GM12891 (cell line): ENCODE measurements at regions not wholly inside any gene's neighbourhood (a gene's known extent, or its start where the extent isn't known, plus 50 kb on each side); places are given as distances from the start of the nearest gene placed in this dataset.

Experiments used
- DNase-seq: peaks from one replicate; pipeline ENCODE4 v3.0.0; 2011; ENCODE audit warnings: low spot score; ENCODE audit not compliant: insufficient read length
- FAIRE-seq: peaks from 2 replicates; lab custom pipeline; 2011; peaks lifted over from hg19 to GRCh38; lab: Jason Lieb, UNC
- PAX5 ChIP-seq: IDR thresholded peaks from 2 replicates; pipeline ENCODE4 v1.6.1; 2011; ENCODE audit warnings: low read length, moderate library complexity, mild to moderate bottlenecking; ENCODE audit not compliant: insufficient read depth, severe bottlenecking
- POLR2A ChIP-seq: IDR thresholded peaks from 2 replicates; pipeline ENCODE4 v1.6.1; 2011; ENCODE audit warnings: low read depth, low read length, control low read depth
- POLR2AphosphoS5 ChIP-seq: IDR thresholded peaks from 2 replicates; pipeline ENCODE4 v1.6.1; 2011; ENCODE audit warnings: low read depth, low read length, control low read depth
- POU2F2 ChIP-seq: IDR thresholded peaks from 2 replicates; pipeline ENCODE4 v1.6.1; 2011; ENCODE audit warnings: low read depth, mild to moderate bottlenecking, control low read depth, low read length, moderate library complexity
- SPI1 ChIP-seq: IDR thresholded peaks from 2 replicates; pipeline ENCODE4 v1.6.1; 2011; ENCODE audit warnings: low read depth, low read length, control low read depth
- TAF1 ChIP-seq: IDR thresholded peaks from 2 replicates; pipeline ENCODE4 v1.6.1; 2011; ENCODE audit warnings: low read depth, low read length, control low read depth

- TF ChIP-seq SPI1 = no peak
- no peak for TF ChIP-seq PAX5
- no peak for TF ChIP-seq POU2F2
- no peak for TF ChIP-seq TAF1
- no peak for TF ChIP-seq POLR2AphosphoS5
- no peak for TF ChIP-seq POLR2A
- DNase-seq (no peak), FAIRE-seq (no peak)
Observed at GRCh38 chr10:3439183-3439582, 266.6 kb upstream of the PITRM1 start.

- TF ChIP-seq SPI1 (peak; percentile 42; the same call in 1 of the 2 replicates), POLR2A (no peak)
- FAIRE-seq = no peak
- no peak for DNase-seq
Observed at GRCh38 chr10:3438606-3439005, 266.0 kb upstream of the PITRM1 start.

DNA sequence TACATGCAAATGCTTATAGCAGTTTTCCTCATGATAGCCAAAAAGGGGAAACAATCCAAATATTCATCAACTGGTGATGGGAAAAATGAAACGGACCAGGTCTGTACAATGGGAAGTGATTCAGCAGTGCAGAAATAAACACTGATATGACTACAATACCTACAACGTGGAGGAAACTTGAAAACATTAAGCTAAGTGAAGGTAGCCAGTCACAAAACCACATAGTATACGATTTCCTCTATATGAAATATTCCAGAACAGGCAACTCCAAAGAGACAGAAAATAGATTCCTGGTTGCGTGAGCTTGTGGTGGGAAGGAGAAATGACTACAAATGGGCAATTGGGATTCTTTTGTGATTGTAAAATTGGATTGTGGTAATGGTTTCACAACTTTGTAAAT lies 263.1 kb upstream of the PITRM1 start:
- TF ChIP-seq SPI1 (no peak), PAX5 (no peak), POLR2A (no peak), POLR2AphosphoS5 (no peak), POU2F2 (no peak), TAF1 (no peak)
- FAIRE-seq (no peak), DNase-seq (no peak)

DNA sequence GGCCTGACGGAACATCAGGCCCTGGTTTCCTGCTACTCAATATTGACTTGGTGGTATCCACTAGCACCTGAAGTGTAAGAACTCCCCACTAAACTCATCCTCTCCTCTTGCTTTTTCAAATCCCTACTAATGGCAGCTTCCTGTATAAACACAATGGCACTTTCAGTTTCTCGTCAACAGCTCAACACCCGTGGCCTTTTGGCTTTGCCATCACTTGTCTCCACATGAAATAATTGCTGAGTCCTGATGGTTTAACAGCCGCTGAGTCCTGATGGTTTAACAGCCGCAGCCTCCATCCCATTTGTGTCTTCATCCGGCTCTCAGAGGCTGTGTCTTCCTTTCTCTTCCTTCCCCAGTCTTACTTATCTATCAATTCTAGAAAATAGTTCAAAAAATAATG lies 261.4 kb upstream of the PITRM1 start:
- TF ChIP-seq POLR2A = no peak
- TF ChIP-seq PAX5 = no peak
- TF ChIP-seq TAF1 = no peak
- TF ChIP-seq POU2F2 = no peak
- TF ChIP-seq SPI1 = no peak
- TF ChIP-seq POLR2AphosphoS5 = no peak
- FAIRE-seq (no peak), DNase-seq (no peak)

DNA sequence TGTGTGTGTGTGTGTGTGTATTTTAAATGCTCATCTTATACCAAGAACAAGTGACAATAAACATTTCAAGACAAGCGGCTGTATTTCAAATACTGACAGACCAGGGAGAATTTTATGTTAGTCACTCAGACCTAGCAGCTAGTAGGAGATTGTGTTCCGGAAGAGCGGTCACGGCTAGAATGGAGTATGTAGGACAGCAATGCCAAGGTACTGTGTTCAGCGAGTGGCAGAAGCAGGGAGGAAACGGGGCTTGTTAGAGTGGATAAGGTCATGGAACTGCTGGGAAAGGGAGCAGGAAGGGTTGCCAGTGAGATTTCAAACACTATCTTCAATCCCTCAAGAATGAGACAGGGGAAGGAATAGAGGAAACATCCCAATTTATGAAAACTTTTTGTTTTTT lies 260.5 kb upstream of the PITRM1 start:
- TF ChIP-seq POLR2AphosphoS5 (no peak), POU2F2 (no peak), SPI1 (no peak), POLR2A (no peak), TAF1 (no peak), PAX5 (no peak)
- FAIRE-seq (no peak), DNase-seq (no peak)

GRCh38 chr10:3432081-3432825 lies 259.7 kb upstream of the PITRM1 start:
- TF ChIP-seq TAF1 (no peak), POLR2AphosphoS5 (no peak), POU2F2 (no peak), SPI1 (no peak), POLR2A (no peak), PAX5 (no peak)
- no peak for FAIRE-seq
- no peak for DNase-seq

GRCh38 chr10:3430501-3430900 lies 257.9 kb upstream of the PITRM1 start:
- TF ChIP-seq POLR2AphosphoS5 (no peak), TAF1 (no peak), SPI1 (no peak), POU2F2 (no peak), PAX5 (no peak), POLR2A (no peak)
- DNase-seq (no peak), FAIRE-seq (no peak)

GRCh38 chr10:3429676-3430075 lies 257.1 kb upstream of the PITRM1 start:
- DNase-seq (no peak), FAIRE-seq (no peak)

DNA sequence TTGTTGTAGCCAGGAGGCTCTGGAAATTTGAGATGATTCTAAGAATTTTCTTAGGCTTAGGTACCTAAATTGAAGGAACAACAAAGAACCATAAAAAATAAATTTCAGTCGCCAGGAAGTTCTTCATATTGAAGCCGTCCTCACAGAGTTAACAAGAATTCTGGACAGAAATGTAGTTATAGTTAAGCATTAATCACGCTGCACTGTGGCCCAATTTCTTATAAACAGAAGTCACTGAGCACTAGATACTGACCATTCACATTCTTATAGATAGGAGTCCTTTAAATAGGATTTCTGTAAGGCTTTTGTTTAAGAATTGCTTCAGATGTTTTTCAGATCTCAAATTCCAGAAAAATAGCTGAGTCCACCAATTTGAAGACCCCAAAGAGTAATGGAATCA lies 256.2 kb upstream of the PITRM1 start:
- no peak for TF ChIP-seq SPI1
- no peak for TF ChIP-seq POLR2AphosphoS5
- no peak for TF ChIP-seq POU2F2
- no peak for TF ChIP-seq TAF1
- TF ChIP-seq POLR2A = no peak
- no peak for FAIRE-seq
- no peak for DNase-seq

More at GRCh38 chr10:3429676-3430075, 257.1 kb upstream of the PITRM1 start:
- TF ChIP-seq PAX5 (no peak), SPI1 (no peak), POU2F2 (no peak), POLR2A (no peak), TAF1 (no peak), POLR2AphosphoS5 (no peak)

- no peak for TF ChIP-seq PAX5
- no peak for TF ChIP-seq SPI1
- TF ChIP-seq POLR2A = no peak
- no peak for TF ChIP-seq POU2F2
- TF ChIP-seq TAF1 = no peak
- TF ChIP-seq POLR2AphosphoS5 = no peak
- no peak for FAIRE-seq
- DNase-seq = no peak
Observed at GRCh38 chr10:3427950-3428354, 255.4 kb upstream of the PITRM1 start.

DNA sequence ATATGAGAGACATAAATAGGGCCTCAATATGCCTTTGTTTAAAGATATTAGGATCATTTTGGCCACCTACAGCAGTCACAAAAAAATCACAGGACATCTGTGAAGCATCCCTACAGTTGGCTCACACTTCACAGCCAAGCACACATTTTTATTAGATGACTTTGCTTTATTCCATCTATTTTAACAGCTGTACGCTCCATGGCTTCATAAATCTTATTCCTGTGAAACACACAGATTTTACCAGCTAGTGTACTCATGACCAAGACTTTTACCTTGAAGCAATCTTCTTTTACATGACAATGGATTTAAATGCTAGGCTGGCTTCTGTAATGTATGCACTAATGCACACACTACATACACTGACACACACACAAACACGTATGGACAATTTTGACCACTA lies 254.8 kb upstream of the PITRM1 start:
- TF ChIP-seq PAX5 (no peak), POU2F2 (no peak), SPI1 (no peak), TAF1 (no peak), POLR2AphosphoS5 (no peak), POLR2A (no peak)
- DNase-seq (no peak), FAIRE-seq (no peak)
